Heart right ventricle (tissue), 16 donors: ENCODE measurements at regions not wholly inside any gene's neighbourhood (a gene's known extent, or its start where the extent isn't known, plus 50 kb on each side); places are given as distances from the start of the nearest gene placed in this dataset.

Source experiments
- ATAC-seq, 8 donors: fragments of 200-7000 bp; cut with Tn5 transposase; one replicate each; pipeline ENCODE4 v1.9.1; 2020; ENCODE audit warnings: mild to moderate bottlenecking in 8 of 8, moderate library complexity in 8 of 8, moderate number of reproducible peaks in 1 of 8
- DNase-seq, 2 donors: peaks; one replicate each; pipeline ENCODE4 v3.0.0-alpha.2; 2020
- H3K27ac ChIP-seq, 10 donors: fragments of 200-600 bp; sonication (generic) in 2 of 10; one replicate each; pipeline versions ENCODE4 v1.5.0 to v1.8.0; 2020 to 2022; ENCODE audit warnings: mild to moderate bottlenecking in 3 of 10
- H3K27me3 ChIP-seq, 7 donors: fragments of 200-600 bp; one replicate each; pipeline ENCODE4 v1.8.0; 2021 to 2022; ENCODE audit warnings: mild to moderate bottlenecking in 2 of 7
- H3K36me3 ChIP-seq, 9 donors: fragments of 200-600 bp; sonication (generic) in 1 of 9; one replicate each; pipeline versions ENCODE4 v1.5.0 to v1.8.0; 2020 to 2022; ENCODE audit warnings: mild to moderate bottlenecking in 2 of 9
- H3K4me1 ChIP-seq, 9 donors: fragments of 200-600 bp; sonication (generic) in 1 of 9; one replicate each; pipeline versions ENCODE4 v1.5.0 to v1.8.0; 2020 to 2022; ENCODE audit warnings: mild to moderate bottlenecking in 4 of 9
- H3K4me3 ChIP-seq, 10 donors: fragments of 200-600 bp; sonication (generic) in 2 of 10; one replicate each; pipeline versions ENCODE4 v1.5.0 to v1.8.0; 2020 to 2022; ENCODE audit warnings: mild to moderate bottlenecking in 7 of 10, moderate library complexity in 2 of 10
- H3K9me3 ChIP-seq, 11 donors: fragments of 200-600 bp in 10 of 11; sonication (generic) in 2 of 11; one replicate each; pipeline versions ENCODE4 v1.5.0 to v1.8.0; 2013 to 2022; ENCODE audit warnings: mild to moderate bottlenecking in 2 of 11, control low read depth in 1 of 11, moderate library complexity in 1 of 11
- CTCF ChIP-seq, 9 donors: fragments of 200-600 bp; sonication (generic) in 2 of 9; IDR thresholded peaks; one replicate each; pipeline versions ENCODE4 v1.5.0 to v1.8.0; 2021 to 2022; ENCODE audit warnings: antibody characterized with exemption in 9 of 9, mild to moderate bottlenecking in 5 of 9, moderate library complexity in 1 of 9
- WGBS, 2 donors: extraction: QIAGEN DNeasy Blood & Tissue Kit; methylation state at CpG; one replicate each; pipeline ENCODE4 v1.1.7; 2013; ENCODE audit warnings: inconsistent platforms in 1 of 2; 5-methylcytosine and 5-hydroxymethylcytosine counted together
- intact Hi-C, 10 donors: fragments of 100-400 bp; cut with DNase I; formaldehyde crosslinking; loops; one replicate each; pipeline versions ENCODE4 v1.11.1 to v1.14.2; 2022
- donor health status: Arrhythmogenic right ventricular cardiomyopathy.
- donor health status: ischemic (EF 13 %, LVEDD 7.1; RV severe dilation, severe dysfunction).
- donor health status: healthy with polysubstance abuse.
- donor health status: DM: no; HTN: yes; CAD: no.
- donor health status: DM: no; HTN: no; CAD: no.
- donor health status: ischemic (EF 25% LVEDD 6.9; RV normal size, moderate dysfunction).
- donor health status: ischemic (EF 25% LVEDD 5.7; RV mildly dilated, moderate dysfunction).
- donor health status: healthy.
- donor health status: DM: yes; HTN: yes; CAD: no.
- donor health status: Ischemic cardiomyopathy.
- donor health status: ischemic (EF 35%, LVEDD 5.7; RV mildly dilated, moderate dysfunction).
- donor health status: nonischemic (EF 11% LVEDD 7.7; RV severe dilation, severe dysfunction).
- donor health status: DM: yes; HTN: yes; CAD: no.
- donor health status: PGD.
- donor health status: ischemic (EF 29% LVEDD 5.4; RV normal size, mild dysfunction).
- donor health status: nonischemic (EF 23%, LVEDD 6.1; RV moderate dilation, normal function).

- 62 to 80% methylated on average over 3 of the region's 3 CpGs for WGBS, 2 donors
- no peak for ATAC-seq
- intact Hi-C loops = no loop called here
- Histone ChIP-seq H3K27me3 (no peaks in the 10 kb centered on the region), H3K4me3 (no peak overlapping the region), H3K4me1 (no peaks in the 10 kb centered on the region), H3K36me3 (no peaks in the 10 kb centered on the region), H3K27ac (no peak overlapping the region), H3K9me3 (peaks cover 0 to 4% (median 0%) of the 10 kb centered on the region in 11 donors)
- DNase-seq = no peak
- TF ChIP-seq CTCF (IDR thresholded peaks at IDR 0.05) = no peak
These were observed 1098.5 kb upstream of the LCORL start for GRCh38 chr4:19119904-19120560.

DNA sequence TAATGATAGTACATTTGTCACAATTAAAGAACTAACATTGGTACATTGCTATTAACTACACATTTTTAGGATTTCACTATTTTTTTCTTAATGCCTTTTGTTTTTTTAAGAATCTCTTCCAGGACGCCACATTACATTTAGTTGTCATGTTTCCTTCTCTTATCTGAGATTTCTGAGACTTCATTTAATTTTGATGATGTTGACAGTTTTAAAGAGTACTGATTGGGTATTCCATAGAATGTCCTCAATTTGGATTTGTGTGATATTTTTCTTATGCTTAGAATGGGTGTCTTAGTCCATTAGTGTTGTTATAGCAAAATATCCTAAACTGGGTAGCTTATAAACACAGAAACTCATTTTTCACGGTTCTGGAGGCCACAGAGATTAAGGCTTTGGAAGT lies 1095.5 kb upstream of the LCORL start:
- no peaks in the 10 kb centered on the region for H3K4me1 ChIP-seq
- no peak for ATAC-seq
- 69 to 81% methylated on average over 2 of the region's 2 CpGs for WGBS, 2 donors
- intact Hi-C loops = no loop called here
- no peaks in the 10 kb centered on the region for H3K36me3 ChIP-seq
- H3K4me3 ChIP-seq = no peak overlapping the region
- DNase-seq = no peak
- TF ChIP-seq CTCF (IDR thresholded peaks at IDR 0.05) = no peak
- no peak overlapping the region for H3K27ac ChIP-seq
- no peaks in the 10 kb centered on the region for H3K27me3 ChIP-seq
- peaks cover 0 to 4% (median 0%) of the 10 kb centered on the region in 11 donors for H3K9me3 ChIP-seq

GRCh38 chr4:19104176-19104575 lies 1082.6 kb upstream of the LCORL start:
- ATAC-seq (no peak), DNase-seq (no peak)
- H3K27ac ChIP-seq = no peak overlapping the region
- H3K9me3 ChIP-seq = peaks cover 0 to 6% (median 0%) of the 10 kb centered on the region in 11 donors
- TF ChIP-seq CTCF (IDR thresholded peaks at IDR 0.05) = no peak
- no peak overlapping the region for H3K4me3 ChIP-seq
- intact Hi-C loops = no loop called here
- 89 to 91% methylated on average over 4 of the region's 4 CpGs for WGBS, 2 donors
- H3K27me3 ChIP-seq = no peaks in the 10 kb centered on the region
- H3K4me1 ChIP-seq = no peaks in the 10 kb centered on the region
- H3K36me3 ChIP-seq = no peaks in the 10 kb centered on the region

DNA sequence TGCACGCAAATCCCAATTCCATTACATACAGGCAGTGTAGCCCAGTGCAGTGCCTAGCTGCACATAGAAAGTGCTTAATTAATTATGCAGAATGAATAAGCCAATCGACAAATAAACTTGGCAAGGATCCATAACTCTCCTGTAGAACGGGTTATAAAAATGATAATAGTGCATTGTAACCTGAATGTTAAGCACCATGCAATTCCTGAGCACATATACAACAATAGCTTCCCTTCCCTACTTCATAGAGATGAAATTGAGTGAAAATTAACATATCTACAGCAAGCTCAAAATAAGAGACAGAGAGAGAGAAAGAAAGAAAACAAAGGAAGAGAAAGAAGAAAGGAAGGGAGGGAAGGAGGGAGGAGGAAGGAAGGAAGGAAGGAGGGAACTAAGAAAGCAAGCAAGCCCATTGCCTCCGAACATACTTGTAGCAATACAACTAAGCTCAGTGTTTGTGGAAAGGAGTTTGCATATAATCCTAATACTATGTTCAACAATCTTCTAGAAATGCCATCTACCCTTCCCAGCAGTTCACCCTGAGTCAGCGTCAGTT lies 1074.0 kb upstream of the LCORL start:
- peaks cover 0 to 5% (median 0%) of the 10 kb centered on the region in 11 donors for H3K9me3 ChIP-seq
- WGBS, 2 donors = 71 to 75% methylated on average over 5 of the region's 5 CpGs

More for the DNA sequence above, 1074.0 kb upstream of the LCORL start:
- Histone ChIP-seq H3K36me3 (no peaks in the 10 kb centered on the region), H3K27me3 (no peaks in the 10 kb centered on the region), H3K4me1 (no peaks in the 10 kb centered on the region), H3K4me3 (no peak overlapping the region), H3K27ac (no peak overlapping the region)
- ATAC-seq (no peak), DNase-seq (no peak)
- intact Hi-C loops = no loop called here
- no peak for TF ChIP-seq CTCF (IDR thresholded peaks at IDR 0.05)
